ENCODE measurements at regions not wholly inside any gene's neighbourhood (a gene's known extent, or its start where the extent isn't known, plus 50 kb on each side); places are given as distances from the start of the nearest gene placed in this dataset.

GRCh38 chr3:18782191-18782590 lies 357.1 kb upstream of the SATB1 start:
- TF ChIP-seq, protein P1, sequence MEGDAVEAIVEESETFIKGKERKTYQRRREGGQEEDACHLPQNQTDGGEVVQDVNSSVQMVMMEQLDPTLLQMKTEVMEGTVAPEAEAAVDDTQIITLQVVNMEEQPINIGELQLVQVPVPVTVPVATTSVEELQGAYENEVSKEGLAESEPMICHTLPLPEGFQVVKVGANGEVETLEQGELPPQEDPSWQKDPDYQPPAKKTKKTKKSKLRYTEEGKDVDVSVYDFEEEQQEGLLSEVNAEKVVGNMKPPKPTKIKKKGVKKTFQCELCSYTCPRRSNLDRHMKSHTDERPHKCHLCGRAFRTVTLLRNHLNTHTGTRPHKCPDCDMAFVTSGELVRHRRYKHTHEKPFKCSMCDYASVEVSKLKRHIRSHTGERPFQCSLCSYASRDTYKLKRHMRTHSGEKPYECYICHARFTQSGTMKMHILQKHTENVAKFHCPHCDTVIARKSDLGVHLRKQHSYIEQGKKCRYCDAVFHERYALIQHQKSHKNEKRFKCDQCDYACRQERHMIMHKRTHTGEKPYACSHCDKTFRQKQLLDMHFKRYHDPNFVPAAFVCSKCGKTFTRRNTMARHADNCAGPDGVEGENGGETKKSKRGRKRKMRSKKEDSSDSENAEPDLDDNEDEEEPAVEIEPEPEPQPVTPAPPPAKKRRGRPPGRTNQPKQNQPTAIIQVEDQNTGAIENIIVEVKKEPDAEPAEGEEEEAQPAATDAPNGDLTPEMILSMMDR (IDR thresholded peaks at IDR 0.05; ENCODE audit: extremely low read depth, missing control alignments) = no peak
- DNase-seq (ENCODE audit: low spot score) = no peak

DNA sequence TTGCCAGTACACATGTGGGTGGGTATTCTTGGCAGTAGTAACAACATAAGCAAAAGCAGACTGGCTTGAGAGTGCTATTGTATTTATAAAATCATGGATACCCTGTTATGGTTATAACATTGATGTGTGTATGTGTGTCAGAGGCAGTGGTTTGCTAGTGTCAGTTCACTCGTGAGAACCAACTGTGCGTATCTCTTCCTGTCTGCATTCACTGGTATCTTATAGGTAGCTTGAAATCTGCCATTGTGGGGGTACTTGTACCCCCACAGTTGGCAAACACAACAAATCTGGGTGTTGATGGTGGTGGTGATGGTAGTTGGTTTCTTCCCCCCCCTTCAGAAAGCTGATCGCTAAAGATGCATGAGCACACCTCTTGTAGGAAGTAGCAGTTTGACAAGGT lies 355.8 kb upstream of the SATB1 start:
- DNase-seq (ENCODE audit: low spot score) = no peak
- TF ChIP-seq, protein P1 (IDR thresholded peaks at IDR 0.05; ENCODE audit: extremely low read depth, missing control alignments) = no peak

DNA sequence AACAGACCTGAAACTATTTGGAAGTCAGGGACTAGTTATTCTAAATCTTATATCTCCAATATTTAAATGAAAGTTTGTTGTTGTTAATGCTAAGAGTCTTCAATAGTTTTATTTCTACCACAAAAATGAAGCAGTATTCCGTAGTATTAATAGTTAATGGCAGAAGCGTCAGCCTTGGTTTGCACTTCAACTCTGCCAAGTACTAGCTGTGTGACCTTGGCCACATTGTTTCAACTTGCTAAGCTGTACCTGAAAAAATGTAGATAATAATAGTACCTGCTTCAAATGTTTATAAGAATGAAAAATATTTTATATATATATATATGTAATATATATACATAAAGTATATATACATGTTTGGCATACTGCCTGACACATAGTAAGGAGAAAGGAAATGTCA lies 354.6 kb upstream of the SATB1 start:
- DNase-seq (ENCODE audit: low spot score) = no peak
- TF ChIP-seq, protein P1 (IDR thresholded peaks at IDR 0.05; ENCODE audit: extremely low read depth, missing control alignments) = no peak

DNA sequence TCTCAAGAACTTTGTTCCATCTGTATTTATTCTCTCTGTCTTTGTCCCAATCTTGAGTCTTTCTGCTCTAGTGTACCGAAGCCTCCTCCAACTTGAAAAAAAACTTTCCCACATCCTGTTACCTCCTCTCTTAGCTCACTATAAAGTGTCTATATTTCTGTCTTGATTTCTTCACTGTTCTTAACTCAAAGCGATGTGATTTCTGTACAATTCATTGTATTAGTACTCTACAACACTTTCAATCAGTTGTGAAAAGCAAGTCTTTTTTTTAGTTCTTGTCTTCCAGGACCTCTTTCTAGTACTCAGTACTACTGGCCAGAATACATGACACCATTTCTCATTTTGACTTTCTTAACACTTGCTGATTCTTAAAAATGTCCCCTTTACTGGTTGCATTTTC lies 353.5 kb upstream of the SATB1 start:
- TF ChIP-seq, protein P1 (IDR thresholded peaks at IDR 0.05; ENCODE audit: extremely low read depth, missing control alignments) = no peak
- DNase-seq (ENCODE audit: low spot score) = no peak

- TF ChIP-seq, protein P1 (IDR thresholded peaks at IDR 0.05; ENCODE audit: extremely low read depth, missing control alignments) = no peak
- DNase-seq (ENCODE audit: low spot score) = no peak
These were observed 353.0 kb upstream of the SATB1 start for GRCh38 chr3:18778094-18778493.

- TF ChIP-seq, protein P1 (IDR thresholded peaks at IDR 0.05; ENCODE audit: extremely low read depth, missing control alignments) = no peak
- DNase-seq (ENCODE audit: low spot score) = no peak
These were observed 350.4 kb upstream of the SATB1 start for GRCh38 chr3:18775501-18775900.

- DNase-seq (ENCODE audit: low spot score) = no peak
- TF ChIP-seq, protein P1 (IDR thresholded peaks at IDR 0.05; ENCODE audit: extremely low read depth, missing control alignments) = no peak
These were observed 349.4 kb upstream of the SATB1 start for GRCh38 chr3:18774319-18775088.
